PC-9 (cell line): ENCODE measurements at regions not wholly inside any gene's neighbourhood (a gene's known extent, or its start where the extent isn't known, plus 50 kb on each side); places are given as distances from the start of the nearest gene placed in this dataset.

ENCODE experiments used
- EZH2 ChIP-seq: fragments of 200-600 bp; sonication (generic); IDR thresholded peaks from 2 replicates; pipeline ENCODE4 v1.8.0; 2017; ENCODE audit warnings: antibody characterized with exemption, low read depth
- TF ChIP-seq, protein P1 (sequence below): fragments of 200-600 bp; sonication (generic); conservative IDR thresholded peaks from 2 replicates; pipeline ENCODE4 v1.6.1; 2017; ENCODE audit warnings: mixed run types, antibody characterized with exemption, mild to moderate bottlenecking, moderate library complexity

DNA sequence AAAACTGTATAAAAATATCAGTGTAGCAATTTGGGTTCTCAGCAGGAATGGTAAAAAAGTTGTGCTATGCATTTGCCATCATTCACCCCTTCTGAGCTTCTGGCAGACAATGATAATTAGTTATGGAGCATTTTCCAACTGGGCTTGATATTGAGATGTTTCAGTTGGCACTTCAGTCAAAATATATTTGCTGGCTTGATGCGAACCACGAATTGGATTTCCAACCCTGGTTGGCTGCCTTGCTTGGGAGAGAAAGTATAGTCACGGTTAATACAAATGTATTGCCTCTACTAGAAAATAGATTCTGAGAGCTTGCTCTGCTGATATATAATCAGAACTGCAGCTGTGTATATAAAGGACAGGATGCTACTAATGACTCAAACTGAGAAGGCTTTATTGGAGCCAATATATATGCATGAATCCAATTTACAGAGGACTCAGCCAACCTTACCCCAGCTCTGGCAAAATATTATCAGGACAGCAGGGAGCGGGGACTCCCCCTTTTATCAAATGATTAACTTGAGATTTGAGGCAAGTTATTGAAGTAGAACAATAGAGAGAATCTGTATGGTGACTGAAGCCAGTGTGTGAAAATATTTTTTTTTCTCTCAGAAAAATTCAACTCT lies 219.8 kb upstream of the SMIM30 start:
- TF ChIP-seq, protein P1, sequence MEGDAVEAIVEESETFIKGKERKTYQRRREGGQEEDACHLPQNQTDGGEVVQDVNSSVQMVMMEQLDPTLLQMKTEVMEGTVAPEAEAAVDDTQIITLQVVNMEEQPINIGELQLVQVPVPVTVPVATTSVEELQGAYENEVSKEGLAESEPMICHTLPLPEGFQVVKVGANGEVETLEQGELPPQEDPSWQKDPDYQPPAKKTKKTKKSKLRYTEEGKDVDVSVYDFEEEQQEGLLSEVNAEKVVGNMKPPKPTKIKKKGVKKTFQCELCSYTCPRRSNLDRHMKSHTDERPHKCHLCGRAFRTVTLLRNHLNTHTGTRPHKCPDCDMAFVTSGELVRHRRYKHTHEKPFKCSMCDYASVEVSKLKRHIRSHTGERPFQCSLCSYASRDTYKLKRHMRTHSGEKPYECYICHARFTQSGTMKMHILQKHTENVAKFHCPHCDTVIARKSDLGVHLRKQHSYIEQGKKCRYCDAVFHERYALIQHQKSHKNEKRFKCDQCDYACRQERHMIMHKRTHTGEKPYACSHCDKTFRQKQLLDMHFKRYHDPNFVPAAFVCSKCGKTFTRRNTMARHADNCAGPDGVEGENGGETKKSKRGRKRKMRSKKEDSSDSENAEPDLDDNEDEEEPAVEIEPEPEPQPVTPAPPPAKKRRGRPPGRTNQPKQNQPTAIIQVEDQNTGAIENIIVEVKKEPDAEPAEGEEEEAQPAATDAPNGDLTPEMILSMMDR, result no peak
- TF ChIP-seq EZH2, result no peak
